Body of pancreas (tissue), 4 donors: ENCODE measurements at regions not wholly inside any gene's neighbourhood (a gene's known extent, or its start where the extent isn't known, plus 50 kb on each side); places are given as distances from the start of the nearest gene placed in this dataset.

Source experiments
- CTCF ChIP-seq, 7 experiments: fragments of 450-650 bp in 4 of 7; fragments of 200-600 bp in 3 of 7; sonication (generic) in 3 of 7; IDR thresholded peaks; one replicate each; pipeline ENCODE4 v1.5.1; 2016 to 2019; ENCODE audit warnings: antibody characterized with exemption in 7 of 7
- POLR2A ChIP-seq, 3 donors: fragments of 450-650 bp; IDR thresholded peaks; one replicate each; pipeline ENCODE4 v1.6.1; 2016; ENCODE audit warnings: antibody characterized with exemption in 3 of 3, mild to moderate bottlenecking in 2 of 3

GRCh38 chr10:4648999-4649398, 177.0 kb upstream of the AKR1E2 start:
- TF ChIP-seq POLR2A (IDR thresholded peaks at IDR 0.05): no peak
- no peak for TF ChIP-seq CTCF (IDR thresholded peaks at IDR 0.05)
